Endothelial cell of umbilical vein (primary cell): ENCODE measurements at regions not wholly inside any gene's neighbourhood (a gene's known extent, or its start where the extent isn't known, plus 50 kb on each side); places are given as distances from the start of the nearest gene placed in this dataset.

ENCODE experiments used
- BruUV-seq: library from RNA; stranded (reverse); fragments of 400-500 nt; replicated peaks from 2 replicates; lab custom pipeline; 2021; lab: Mats Ljungman, UMichigan
- CTCF ChIA-PET: fragments of 300-600, 350-600 bp; sonication (Branson Sonifier 250); formaldehyde crosslinking; loops from one replicate; lab custom pipeline; 2021; ENCODE audit warnings: antibody characterized with exemption, inconsistent platforms; lab: Charles Lee
- POLR2A ChIA-PET: fragments of 300-600, 350-600 bp; sonication (Branson Sonifier 250); formaldehyde crosslinking; loops from one replicate; lab custom pipeline; 2021; ENCODE audit warnings: antibody characterized with exemption, inconsistent platforms; lab: Charles Lee
- DNase-seq: peaks from one replicate; pipeline ENCODE4 v3.0.0-alpha.2; 2011; ENCODE audit warnings: low read depth, low spot score
- FAIRE-seq: peaks from 2 replicates; lab custom pipeline; 2011; peaks lifted over from hg19 to GRCh38; lab: Jason Lieb, UNC
- H2AFZ ChIP-seq: 2 replicates; pipeline ENCODE4 v1.6.0; 2012; ENCODE audit warnings: low read depth, low read length, control low read depth, inconsistent platforms
- H3K27ac ChIP-seq: 2 replicates; pipeline ENCODE4 v1.5.1; 2011; ENCODE audit warnings: low read depth, mild to moderate bottlenecking, control low read depth, low read length, moderate library complexity; ENCODE audit not compliant: insufficient read depth
- H3K27me3 ChIP-seq, 2 experiments: 2 replicates each; pipeline versions ENCODE4 v1.6.0 to v1.6.1; 2011; ENCODE audit warnings: low read length in 2 of 2, mixed read lengths in 1 of 2; ENCODE audit not compliant: control insufficient read depth in 2 of 2, insufficient read depth in 2 of 2
- H3K36me3 ChIP-seq, 2 experiments: 2 replicates in 1 of 2; 3 replicates in 1 of 2; pipeline ENCODE4 v1.5.1; 2011; ENCODE audit warnings: low read length in 2 of 2, mild to moderate bottlenecking in 1 of 2, moderate library complexity in 1 of 2; ENCODE audit not compliant: control insufficient read depth in 2 of 2, insufficient read depth in 2 of 2; ENCODE audit errors: extremely low read depth in 1 of 2
- H3K4me1 ChIP-seq: 3 replicates; pipeline ENCODE4 v1.5.1; 2011; ENCODE audit warnings: mild to moderate bottlenecking, low read length; ENCODE audit not compliant: control insufficient read depth, insufficient read depth; ENCODE audit errors: extremely low read depth
- H3K4me2 ChIP-seq: 2 replicates; pipeline ENCODE4 v1.6.1; 2011; ENCODE audit warnings: low read length, control low read depth, mixed read lengths; ENCODE audit not compliant: insufficient read depth
- H3K4me3 ChIP-seq, 3 experiments: fragments of 200-600 bp in 1 of 3; sonication (generic), shearing (Covaris generic) in 1 of 3; replicated peaks in 1 of 3; 2 replicates each; pipeline ENCODE4 v1.5.1; 2011 to 2016; ENCODE audit warnings: control low read depth in 3 of 3, low read length in 3 of 3, mild to moderate bottlenecking in 2 of 3, inconsistent platforms in 1 of 3, low read depth in 1 of 3, moderate library complexity in 1 of 3; ENCODE audit not compliant: insufficient read depth in 1 of 3
- H3K79me2 ChIP-seq: 2 replicates; pipeline ENCODE4 v1.6.0; 2012; ENCODE audit warnings: low read length, inconsistent platforms; ENCODE audit not compliant: control insufficient read depth, insufficient read depth
- H3K9ac ChIP-seq: replicated peaks from 2 replicates; pipeline ENCODE3; 2011; ENCODE audit warnings: low read length, control low read depth; ENCODE audit not compliant: insufficient read depth; ENCODE audit errors: extremely low read depth
- H3K9me1 ChIP-seq: replicated peaks from 3 replicates; pipeline ENCODE4 v1.6.0; 2011; ENCODE audit warnings: mild to moderate bottlenecking, low read length; ENCODE audit not compliant: control insufficient read depth, insufficient read depth; ENCODE audit errors: extremely low read depth
- H3K9me3 ChIP-seq: replicated peaks from 2 replicates; pipeline ENCODE4 v1.5.1; 2012; ENCODE audit warnings: low read length, inconsistent platforms; ENCODE audit not compliant: control insufficient read depth, insufficient read depth
- H4K20me1 ChIP-seq: replicated peaks from 2 replicates; pipeline ENCODE3; 2011; ENCODE audit warnings: mild to moderate bottlenecking, low read length; ENCODE audit not compliant: control insufficient read depth, insufficient read depth; ENCODE audit errors: extremely low read depth
- EZH2 ChIP-seq: IDR thresholded peaks from 2 replicates; pipeline ENCODE4 v1.6.1; 2012; ENCODE audit warnings: borderline replicate concordance, low read depth, mild to moderate bottlenecking, moderate library complexity, low read length, inconsistent platforms; ENCODE audit not compliant: severe bottlenecking
- FOS ChIP-seq: IDR thresholded peaks from 2 replicates; pipeline ENCODE4 v1.6.1; 2011; ENCODE audit warnings: mild to moderate bottlenecking, low read length, moderate library complexity, borderline replicate concordance; ENCODE audit not compliant: insufficient read depth
- GATA2 ChIP-seq: IDR thresholded peaks from 2 replicates; pipeline ENCODE4 v1.7.0; 2011; ENCODE audit warnings: low read depth, mild to moderate bottlenecking, moderate library complexity, mixed read lengths, low read length; ENCODE audit not compliant: insufficient read length, insufficient read depth
- JUN ChIP-seq: IDR thresholded peaks from 2 replicates; pipeline ENCODE4 v1.6.1; 2011; ENCODE audit warnings: borderline replicate concordance, low read depth; ENCODE audit not compliant: insufficient read length, insufficient read depth
- MYC ChIP-seq: IDR thresholded peaks from one replicate; pipeline ENCODE4 v1.6.1; 2011; ENCODE audit warnings: mild to moderate bottlenecking, low read depth, low read length
- POLR2A ChIP-seq: IDR thresholded peaks from 2 replicates; pipeline ENCODE4 v1.6.1; 2012; ENCODE audit warnings: low read depth, mild to moderate bottlenecking, control low read depth, low read length
- POLR2AphosphoS5 ChIP-seq: IDR thresholded peaks from 2 replicates; pipeline ENCODE4 v1.6.1; 2012; ENCODE audit warnings: low read depth, mild to moderate bottlenecking, control low read depth, low read length, moderate library complexity; ENCODE audit not compliant: insufficient read depth
- dilution Hi-C: fragments of 300-500 bp; cut with MboI; formaldehyde crosslinking; loops from one replicate; pipeline ENCODE4 v1.15.0; 2019; ENCODE audit warnings: low sequenced_read_pairs; ENCODE audit not compliant: extremely low pct_ligation_motif_present
- intact Hi-C: fragments of 100-400 bp; cut with micrococcal nuclease; formaldehyde crosslinking; loops from one replicate; pipeline ENCODE4 v1.10.0; 2022
- TF ChIP-seq, protein P1 (sequence below): IDR thresholded peaks from 2 replicates; pipeline ENCODE4 v1.6.1; 2011; ENCODE audit not compliant: insufficient read depth, insufficient read length
- TF ChIP-seq, protein P2 (sequence below), 2 donors: IDR thresholded peaks; 1 replicate in 1 of 2; 2 replicates in 1 of 2; pipeline ENCODE4 v1.5.1; 2011; ENCODE audit warnings: low read length in 2 of 2, mild to moderate bottlenecking in 2 of 2, moderate library complexity in 2 of 2, control low read depth in 1 of 2, inconsistent platforms in 1 of 2, low read depth in 1 of 2; ENCODE audit not compliant: insufficient read depth in 1 of 2; ENCODE audit errors: extremely low read depth in 1 of 2

GRCh38 chr1:36533897-36534296 is 51.2 kb upstream of the CSF3R start:
- H3K27me3 ChIP-seq: peaks cover 0 to 4% of the 10 kb centered on the region in 2 experiments
- no peak overlapping the region for H3K27ac ChIP-seq
- FAIRE-seq (no peak), DNase-seq (no peak)
- H3K9me1 ChIP-seq: no peaks in the 10 kb centered on the region
- dilution Hi-C loops (no loop called here), intact Hi-C loops (no loop called here)
- H3K36me3 ChIP-seq: no peaks in the 10 kb centered on the region
- no TSS peak for BruUV-seq
- ChIA-PET CTCF (interaction anchor here (1.1 to 2.5 kb wide), 4 partner anchors 9 to 18 kb away, joined by 3 to 11 read pairs (median 3); no protein-coding TSS in a partner anchor), POLR2A (no interaction called here)
- no peak overlapping the region for H2AFZ ChIP-seq
- no peak overlapping the region for H3K4me2 ChIP-seq
- H3K9me3 ChIP-seq: no peaks in the 10 kb centered on the region
- no peaks in the 10 kb centered on the region for H3K79me2 ChIP-seq
- H3K4me1 ChIP-seq: no peaks in the 10 kb centered on the region
- H3K4me3 ChIP-seq: no peak overlapping the region
- H4K20me1 ChIP-seq: no peaks in the 10 kb centered on the region
- H3K9ac ChIP-seq: no peak overlapping the region
- TF ChIP-seq FOS: no peak
- no peak for TF ChIP-seq POLR2AphosphoS5
- no peak for TF ChIP-seq POLR2A
- TF ChIP-seq JUN: no peak
- TF ChIP-seq GATA2: no peak
- TF ChIP-seq, protein P1, sequence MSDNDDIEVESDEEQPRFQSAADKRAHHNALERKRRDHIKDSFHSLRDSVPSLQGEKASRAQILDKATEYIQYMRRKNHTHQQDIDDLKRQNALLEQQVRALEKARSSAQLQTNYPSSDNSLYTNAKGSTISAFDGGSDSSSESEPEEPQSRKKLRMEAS: no peak
- TF ChIP-seq EZH2: no peak
- TF ChIP-seq MYC: no peak
- TF ChIP-seq, protein P2, sequence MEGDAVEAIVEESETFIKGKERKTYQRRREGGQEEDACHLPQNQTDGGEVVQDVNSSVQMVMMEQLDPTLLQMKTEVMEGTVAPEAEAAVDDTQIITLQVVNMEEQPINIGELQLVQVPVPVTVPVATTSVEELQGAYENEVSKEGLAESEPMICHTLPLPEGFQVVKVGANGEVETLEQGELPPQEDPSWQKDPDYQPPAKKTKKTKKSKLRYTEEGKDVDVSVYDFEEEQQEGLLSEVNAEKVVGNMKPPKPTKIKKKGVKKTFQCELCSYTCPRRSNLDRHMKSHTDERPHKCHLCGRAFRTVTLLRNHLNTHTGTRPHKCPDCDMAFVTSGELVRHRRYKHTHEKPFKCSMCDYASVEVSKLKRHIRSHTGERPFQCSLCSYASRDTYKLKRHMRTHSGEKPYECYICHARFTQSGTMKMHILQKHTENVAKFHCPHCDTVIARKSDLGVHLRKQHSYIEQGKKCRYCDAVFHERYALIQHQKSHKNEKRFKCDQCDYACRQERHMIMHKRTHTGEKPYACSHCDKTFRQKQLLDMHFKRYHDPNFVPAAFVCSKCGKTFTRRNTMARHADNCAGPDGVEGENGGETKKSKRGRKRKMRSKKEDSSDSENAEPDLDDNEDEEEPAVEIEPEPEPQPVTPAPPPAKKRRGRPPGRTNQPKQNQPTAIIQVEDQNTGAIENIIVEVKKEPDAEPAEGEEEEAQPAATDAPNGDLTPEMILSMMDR (IDR thresholded peaks at IDR 0.05; ENCODE audit: extremely low read depth in 1 of 2, insufficient read depth in 1 of 2, low read depth in 1 of 2, low read length in 2 of 2): no peak
